GM21723 (cell line): ENCODE measurements at regions not wholly inside any gene's neighbourhood (a gene's known extent, or its start where the extent isn't known, plus 50 kb on each side); places are given as distances from the start of the nearest gene placed in this dataset.
"Not testable (repeated sequence)": the region's sequence is repeated elsewhere in the genome, so short reads cannot be mapped to it uniquely, and the experiment has no call there.

Experiments used
- ATAC-seq: cut with Tn5 transposase; IDR thresholded peaks from one replicate; pipeline ENCODE4 v1.9.1; 2021; ENCODE audit warnings: mild to moderate bottlenecking, moderate library complexity; ENCODE audit not compliant: unreplicated experiment

DNA sequence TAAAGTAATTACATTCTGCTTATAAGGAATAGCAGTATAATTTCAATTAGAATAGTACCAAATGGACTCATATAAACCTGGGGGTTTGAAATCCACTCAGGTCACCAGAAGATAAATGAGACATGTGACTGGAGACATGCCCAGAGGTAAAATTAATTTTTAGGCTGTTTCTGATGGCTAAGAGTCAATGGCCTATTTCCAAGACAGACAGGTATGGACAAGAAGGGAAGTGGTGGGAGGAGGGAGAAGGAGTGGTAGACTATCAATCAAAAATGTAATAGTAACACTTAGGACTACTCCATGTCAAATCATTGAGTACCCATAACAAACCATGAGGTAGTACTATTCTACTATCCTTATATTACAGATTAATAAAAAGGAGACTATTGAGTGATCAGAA is 544.0 kb downstream of the GALC start:
- no peak for ATAC-seq

- ATAC-seq = no peak
These were observed 549.2 kb downstream of the GALC start for GRCh38 chr14:87443787-87444186.

GRCh38 chr14:87443039-87443438 is 549.9 kb downstream of the GALC start:
- ATAC-seq = no peak

DNA sequence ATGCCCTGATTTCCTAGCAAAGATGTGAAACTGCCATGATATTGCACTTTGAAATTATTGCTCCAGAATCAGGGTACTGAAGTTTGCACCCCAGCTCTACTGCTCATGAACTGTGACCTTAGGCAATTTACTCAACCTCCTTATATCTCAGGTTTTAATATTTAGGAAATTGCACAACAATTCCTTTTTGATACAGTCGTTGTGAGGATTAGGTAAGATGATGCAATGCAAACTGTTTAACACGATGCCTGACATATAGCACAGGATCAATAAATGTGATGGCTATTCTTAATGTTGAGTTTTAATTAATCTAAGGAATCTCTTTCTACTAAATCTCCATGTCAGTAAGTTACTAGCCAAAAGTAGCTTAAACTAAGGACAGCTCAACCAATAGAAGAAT is 555.8 kb downstream of the GALC start:
- ATAC-seq = no peak

DNA sequence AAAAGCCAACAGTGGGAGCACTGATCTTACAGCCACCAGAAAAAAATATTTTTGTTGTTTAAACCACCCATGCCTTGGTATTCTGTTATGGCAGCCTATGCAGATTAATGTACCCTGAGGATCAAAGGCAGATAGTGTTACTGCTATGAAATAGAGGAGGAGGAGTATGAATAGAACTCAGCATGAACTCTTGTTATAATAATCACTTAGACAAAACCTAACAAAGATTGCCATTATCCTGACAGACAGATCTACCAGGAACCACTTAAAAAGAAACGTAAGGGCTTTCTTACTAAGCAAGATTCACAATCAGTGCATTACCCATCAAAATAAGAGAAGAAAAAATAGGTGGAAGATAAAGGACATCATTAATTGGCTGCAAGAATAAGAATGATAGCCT is 558.3 kb downstream of the GALC start:
- no peak for ATAC-seq

DNA sequence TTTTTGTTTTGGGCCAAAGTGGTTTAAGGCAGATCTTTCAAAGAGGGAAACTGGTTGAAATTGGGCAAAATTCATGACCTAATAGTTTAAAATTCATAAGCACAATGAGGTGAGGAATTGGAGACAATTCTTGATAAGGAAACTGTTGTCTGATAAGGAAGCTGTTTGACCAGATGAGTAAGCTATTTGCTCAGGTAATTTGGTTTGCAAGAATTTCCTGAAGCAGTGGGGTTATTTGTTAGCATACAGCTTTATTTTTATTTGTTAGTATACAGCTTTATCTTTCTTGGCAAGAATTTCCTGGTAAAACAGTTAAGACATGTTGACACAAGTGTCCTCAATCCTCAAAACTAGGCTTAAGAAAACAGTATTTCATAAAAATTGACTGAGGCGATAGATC is 559.0 kb downstream of the GALC start:
- no peak for ATAC-seq

DNA sequence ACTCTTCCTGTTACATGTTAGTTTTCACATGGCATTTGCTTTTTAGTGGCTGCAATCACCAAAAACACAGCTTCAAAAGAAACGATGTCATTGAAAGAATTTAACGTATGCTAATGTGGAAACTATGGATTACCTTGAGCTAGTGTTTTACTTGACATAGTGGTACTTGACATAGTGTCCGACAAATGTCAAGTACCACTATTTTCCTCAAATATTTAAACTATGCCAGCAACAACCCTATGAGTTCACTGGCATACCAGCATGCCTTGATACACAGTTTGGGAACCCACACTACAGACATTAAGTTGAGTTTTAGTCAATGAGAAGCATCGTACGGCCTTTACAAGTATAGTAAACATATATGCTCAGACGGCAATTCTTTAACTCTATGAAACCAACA is 560.3 kb downstream of the GALC start:
- no peak for ATAC-seq

DNA sequence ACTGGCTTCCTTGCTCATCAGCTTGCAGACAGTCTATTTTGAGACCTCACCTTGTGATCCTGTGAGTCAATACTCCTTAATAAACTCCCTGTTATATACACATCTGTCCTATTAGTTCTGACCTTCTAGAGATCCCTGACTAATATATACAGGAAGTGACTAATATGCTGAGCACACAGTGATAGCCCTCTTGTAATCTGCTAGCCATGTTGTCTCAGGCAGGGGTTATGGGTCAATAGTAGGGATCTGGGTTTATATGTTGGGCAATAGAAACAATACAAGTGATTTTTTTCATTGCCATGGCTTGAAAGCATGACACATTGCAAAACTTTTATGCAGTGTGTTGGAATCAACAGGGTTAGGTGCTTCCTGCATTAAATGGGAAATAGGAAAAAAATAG is 562.2 kb downstream of the GALC start:
- ATAC-seq = no peak

- ATAC-seq = no peak
These were observed 562.8 kb downstream of the GALC start for GRCh38 chr14:87430214-87430613.

GRCh38 chr14:87419925-87420324 is 573.1 kb downstream of the GALC start:
- no peak for ATAC-seq

GRCh38 chr14:87411370-87411769 is 581.6 kb downstream of the GALC start:
- ATAC-seq = no peak

- no peak for ATAC-seq
These were observed 583.6 kb downstream of the GALC start for GRCh38 chr14:87409393-87409792.

DNA sequence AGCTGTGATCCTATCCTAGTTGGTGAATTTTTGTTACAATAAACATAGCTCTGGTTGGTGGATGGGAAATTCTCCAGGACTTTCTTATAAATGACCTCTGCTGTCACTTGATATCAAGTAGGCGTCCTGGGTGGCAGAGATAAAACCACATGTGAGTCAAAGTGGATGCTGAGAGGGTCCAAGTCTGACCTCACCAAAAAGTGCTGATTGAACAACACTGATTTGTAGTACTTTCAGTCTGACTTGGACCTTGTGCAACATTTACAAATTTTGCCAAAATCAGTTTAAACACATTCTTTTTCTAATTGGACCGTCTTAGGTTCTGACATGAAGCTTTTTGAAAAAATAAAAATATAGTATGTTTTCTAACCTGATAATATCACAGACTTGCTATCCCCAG is 585.6 kb downstream of the GALC start:
- no peak for ATAC-seq

- no peak for ATAC-seq
These were observed 587.4 kb downstream of the GALC start for GRCh38 chr14:87405563-87405962.

- peak; percentile 51 for ATAC-seq
These were observed 595.5 kb downstream of the GALC start for GRCh38 chr14:87397499-87397898.

DNA sequence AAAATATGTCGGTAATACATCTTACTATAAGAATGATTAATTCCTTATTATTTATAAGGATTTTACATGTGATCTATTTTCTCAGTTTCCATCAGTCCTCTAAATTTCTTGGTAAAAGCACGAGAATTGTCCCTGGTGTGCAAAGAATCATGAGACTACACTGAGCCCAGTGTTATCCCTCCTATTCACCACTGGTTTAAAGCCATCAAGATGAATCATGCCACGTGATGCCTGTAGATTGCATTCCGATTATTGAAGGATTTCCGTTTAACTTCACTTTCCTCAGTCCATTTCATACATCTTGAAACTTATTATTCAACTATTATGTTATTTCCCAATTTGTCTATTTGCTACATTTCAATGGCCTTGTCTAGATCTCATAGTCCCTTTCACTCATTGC is 601.9 kb downstream of the GALC start:
- ATAC-seq = no peak

DNA sequence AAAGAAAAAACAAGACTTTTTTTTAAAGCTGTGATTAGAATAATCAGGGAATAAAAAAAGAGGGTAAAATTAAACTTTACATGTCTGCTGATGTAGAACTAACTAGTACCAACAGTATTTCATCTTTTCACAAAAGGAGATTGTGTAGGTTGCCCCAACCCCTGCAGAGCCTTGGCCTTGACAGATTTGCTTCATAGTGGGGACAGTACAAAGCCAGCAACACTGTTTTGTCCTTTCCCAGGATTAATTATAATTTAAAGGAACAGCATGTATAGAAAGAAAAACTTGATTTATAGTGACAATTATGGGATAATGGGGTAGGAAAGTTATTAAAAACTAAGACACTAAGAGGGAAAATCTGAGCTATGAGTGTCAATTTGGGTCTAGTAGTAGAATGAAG is 604.0 kb downstream of the GALC start:
- ATAC-seq = no peak

GRCh38 chr14:87387806-87388205 is 605.2 kb downstream of the GALC start:
- no peak for ATAC-seq

DNA sequence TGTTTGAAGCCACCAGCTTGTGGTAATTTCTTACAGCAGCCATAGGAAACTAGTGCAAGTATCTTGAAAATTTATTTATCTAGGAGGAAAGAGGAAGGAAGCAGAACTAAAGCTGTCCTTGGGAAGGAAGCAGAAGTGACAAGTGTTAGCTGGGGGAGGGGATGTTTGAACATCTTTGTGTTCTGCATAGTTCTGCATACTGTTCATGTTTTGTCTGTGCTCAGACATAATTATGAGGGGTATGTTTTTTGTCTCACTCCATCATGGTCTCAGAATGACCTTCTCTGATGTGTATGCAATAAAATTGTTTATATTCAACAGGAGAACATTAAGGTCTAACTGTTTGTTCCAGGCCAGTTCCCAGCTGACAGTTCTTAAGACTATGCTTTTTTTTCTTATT is 606.5 kb downstream of the GALC start:
- no peak for ATAC-seq

DNA sequence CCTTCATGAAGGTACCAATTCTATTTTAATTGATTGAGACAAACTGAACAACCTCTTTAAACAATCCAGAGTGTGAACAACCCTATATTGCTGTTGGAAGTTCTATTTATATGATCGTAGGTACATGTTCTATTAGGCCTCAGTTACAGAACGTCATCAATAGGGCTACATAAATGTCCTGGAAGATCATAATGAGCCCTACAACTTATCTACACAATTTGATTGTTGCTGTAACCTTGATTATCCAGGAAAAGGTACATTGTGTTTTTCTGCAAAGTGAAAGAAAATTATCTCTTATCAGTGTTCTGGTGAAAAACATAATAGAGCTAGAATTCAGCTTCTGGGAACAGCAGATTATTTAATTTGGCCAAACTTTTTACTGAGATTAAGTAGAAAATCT is 612.9 kb downstream of the GALC start:
- ATAC-seq = no peak

GRCh38 chr14:87368751-87369150 is 624.2 kb downstream of the GALC start:
- ATAC-seq = no peak

DNA sequence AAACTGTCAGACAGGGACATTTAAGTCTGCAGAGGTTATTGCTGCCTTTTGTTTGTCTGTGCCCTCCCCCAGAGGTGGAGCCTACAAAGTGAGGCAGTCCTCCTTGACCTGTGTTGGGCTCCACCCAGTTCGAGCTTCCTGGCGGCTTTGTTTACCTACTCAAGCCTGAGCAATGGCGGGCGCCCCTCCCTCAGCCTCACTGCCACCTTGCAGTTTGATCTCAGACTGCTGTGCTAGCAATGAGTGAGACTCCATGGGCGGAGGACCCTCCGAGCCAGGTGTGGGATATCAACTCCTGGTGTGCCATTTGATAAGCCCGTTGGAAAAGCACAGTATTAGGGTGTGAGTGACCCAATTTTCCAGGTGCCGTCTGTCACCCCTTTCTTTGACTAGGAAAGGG is 632.7 kb downstream of the GALC start:
- ATAC-seq = not testable (repeated sequence)

GRCh38 chr14:87351007-87351406 is 642.0 kb downstream of the GALC start:
- ATAC-seq = no peak

DNA sequence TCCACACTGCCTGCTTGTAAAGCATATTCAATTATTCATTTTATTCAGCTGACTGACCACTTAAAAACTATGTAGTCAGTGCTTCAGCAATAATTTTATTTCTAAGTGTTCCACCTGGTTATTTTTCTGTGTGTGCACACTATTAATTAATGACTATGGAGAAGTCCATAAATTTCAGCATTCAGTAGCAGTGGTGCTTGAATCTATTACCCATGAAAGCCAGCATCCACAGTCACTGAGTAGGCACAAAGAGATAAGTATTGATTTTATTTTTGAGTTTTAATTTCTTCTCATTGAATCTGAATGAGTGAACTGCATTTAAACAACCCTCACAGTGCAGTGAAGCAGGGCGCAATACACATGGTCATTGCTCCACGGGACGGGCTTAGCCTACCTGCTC is 643.1 kb downstream of the GALC start:
- no peak for ATAC-seq
